IMR-90 (cell line): ENCODE measurements at regions not wholly inside any gene's neighbourhood (a gene's known extent, or its start where the extent isn't known, plus 50 kb on each side); places are given as distances from the start of the nearest gene placed in this dataset.

Source experiments
- ATAC-seq: fragments of 200-7000 bp; cut with Tn5 transposase; 2 replicates; pipeline ENCODE4 v1.9.1; 2020; ENCODE audit warnings: low read depth, mild to moderate bottlenecking, moderate library complexity
- BruUV-seq: library from RNA; stranded (reverse); fragments of 400-500 nt; replicated peaks from 2 replicates; lab custom pipeline; 2021; lab: Mats Ljungman, UMichigan
- CTCF ChIA-PET: fragments of 300-600 bp; formaldehyde crosslinking; extraction: SDS; loops from one replicate; lab custom pipeline; 2021; ENCODE audit warnings: antibody characterized with exemption; lab: Yijun Ruan, JAX
- POLR2A ChIA-PET: fragments of 300-600 bp; sonication (Branson Sonifier 250); formaldehyde crosslinking; loops from one replicate; lab custom pipeline; 2022; ENCODE audit warnings: antibody characterized with exemption; ENCODE audit not compliant: unreplicated experiment; lab: Charles Lee
- DNase-seq: peaks from one replicate; pipeline ENCODE4 v3.0.0; 2013
- H2AFZ ChIP-seq: replicated peaks from 2 replicates; pipeline ENCODE3; 2013; ENCODE audit warnings: low read length, mild to moderate bottlenecking; ENCODE audit not compliant: poor library complexity
- H2AK5ac ChIP-seq: 2 replicates; pipeline ENCODE4 v1.6.1; 2013; ENCODE audit warnings: low read depth, low read length, inconsistent platforms
- H2AK9ac ChIP-seq: replicated peaks from 2 replicates; pipeline ENCODE3; 2013; ENCODE audit warnings: mild to moderate bottlenecking, low read depth, low read length, moderate library complexity; ENCODE audit not compliant: poor library complexity
- H2BK120ac ChIP-seq: 2 replicates; pipeline ENCODE4 v1.6.1; 2013; ENCODE audit warnings: low read depth, low read length, inconsistent platforms
- H2BK15ac ChIP-seq: 3 replicates; pipeline ENCODE4 v1.6.1; 2013; ENCODE audit warnings: low read depth, low read length, inconsistent platforms
- H2BK20ac ChIP-seq: 2 replicates; pipeline ENCODE4 v1.6.1; 2013; ENCODE audit warnings: low read depth, mild to moderate bottlenecking, inconsistent platforms, low read length, moderate library complexity
- H2BK5ac ChIP-seq: 2 replicates; pipeline ENCODE4 v1.6.1; 2013; ENCODE audit warnings: mild to moderate bottlenecking, low read depth, low read length, inconsistent platforms; ENCODE audit not compliant: poor library complexity, severe bottlenecking
- H3K14ac ChIP-seq: replicated peaks from 2 replicates; pipeline ENCODE4 v1.6.1; 2013; ENCODE audit warnings: low read depth, low read length, inconsistent platforms
- H3K18ac ChIP-seq: 2 replicates; pipeline ENCODE4 v1.6.1; 2013; ENCODE audit warnings: low read depth, low read length, control low read depth
- H3K23ac ChIP-seq: 2 replicates; pipeline ENCODE4 v1.6.1; 2013; ENCODE audit warnings: low read depth, low read length, inconsistent platforms
- H3K27ac ChIP-seq: 2 replicates; pipeline ENCODE4 v1.5.1; 2013; ENCODE audit warnings: mild to moderate bottlenecking, control low read depth, low read length; ENCODE audit not compliant: insufficient read depth
- H3K27me3 ChIP-seq: 2 replicates; pipeline ENCODE4 v1.6.1; 2013; ENCODE audit warnings: low read length; ENCODE audit not compliant: control insufficient read depth, insufficient read depth
- H3K36me3 ChIP-seq: 2 replicates; pipeline ENCODE4 v1.6.1; 2013; ENCODE audit warnings: low read length, mixed read lengths; ENCODE audit not compliant: control insufficient read depth, insufficient read depth
- H3K4ac ChIP-seq: 2 replicates; pipeline ENCODE4 v1.6.1; 2013; ENCODE audit warnings: low read depth, low read length, inconsistent platforms
- H3K4me1 ChIP-seq: 2 replicates; pipeline ENCODE4 v1.6.1; 2013; ENCODE audit warnings: low read length, mixed read lengths; ENCODE audit not compliant: control insufficient read depth, insufficient read depth
- H3K4me2 ChIP-seq: 2 replicates; pipeline ENCODE4 v1.6.1; 2013; ENCODE audit warnings: low read depth, mild to moderate bottlenecking, control low read depth, low read length, moderate library complexity
- H3K4me3 ChIP-seq: 2 replicates; pipeline ENCODE4 v1.5.1; 2013; ENCODE audit warnings: low read depth, mild to moderate bottlenecking, control low read depth, low read length, moderate library complexity; ENCODE audit not compliant: insufficient read depth
- H3K56ac ChIP-seq: 2 replicates; pipeline ENCODE4 v1.6.1; 2013; ENCODE audit warnings: low read length, inconsistent platforms; ENCODE audit not compliant: insufficient read depth; ENCODE audit errors: extremely low read depth
- H3K79me1 ChIP-seq, 2 experiments: 2 replicates each; pipeline ENCODE4 v1.6.1; 2013; ENCODE audit warnings: low read length in 2 of 2, inconsistent platforms in 1 of 2, low read depth in 1 of 2
- H3K9ac ChIP-seq: 2 replicates; pipeline ENCODE4 v1.6.1; 2013; ENCODE audit warnings: low read depth, low read length, control low read depth
- H3K9me1 ChIP-seq: 2 replicates; pipeline ENCODE4 v1.6.1; 2013; ENCODE audit warnings: low read length, inconsistent platforms; ENCODE audit not compliant: insufficient read depth
- H3K9me3 ChIP-seq: 2 replicates; pipeline ENCODE4 v1.6.1; 2013; ENCODE audit warnings: low read length; ENCODE audit not compliant: control insufficient read depth, insufficient read depth
- H4K20me1 ChIP-seq: 2 replicates; pipeline ENCODE4 v1.6.1; 2013; ENCODE audit warnings: low read length, inconsistent platforms; ENCODE audit not compliant: insufficient read depth
- H4K5ac ChIP-seq: 2 replicates; pipeline ENCODE4 v1.6.1; 2013; ENCODE audit warnings: mild to moderate bottlenecking, low read depth, low read length, control low read depth
- H4K8ac ChIP-seq, 2 experiments: 2 replicates each; pipeline ENCODE4 v1.6.1; 2013; ENCODE audit warnings: low read depth in 2 of 2, low read length in 2 of 2, control low read depth in 1 of 2, inconsistent platforms in 1 of 2
- H4K91ac ChIP-seq: 2 replicates; pipeline ENCODE4 v1.6.1; 2013; ENCODE audit warnings: low read depth, low read length, inconsistent platforms; ENCODE audit not compliant: insufficient read depth
- CEBPB ChIP-seq: IDR thresholded peaks from 2 replicates; pipeline ENCODE4 v1.6.1; 2012; ENCODE audit warnings: low read depth, low read length, improper control_type of control experiment
- CHD1 ChIP-seq: IDR thresholded peaks from 2 replicates; pipeline ENCODE4 v1.6.1; 2012; ENCODE audit warnings: low read depth, low read length, improper control_type of control experiment
- MAFK ChIP-seq: IDR thresholded peaks from 2 replicates; pipeline ENCODE4 v1.6.1; 2012; ENCODE audit warnings: low read depth, low read length, improper control_type of control experiment
- MAZ ChIP-seq: IDR thresholded peaks from 2 replicates; pipeline ENCODE4 v1.6.1; 2012; ENCODE audit warnings: low read depth, mild to moderate bottlenecking, low read length, improper control_type of control experiment, moderate library complexity, borderline replicate concordance
- MXI1 ChIP-seq: IDR thresholded peaks from 2 replicates; pipeline ENCODE4 v1.6.1; 2012; ENCODE audit warnings: low read depth, mild to moderate bottlenecking, low read length, moderate library complexity, borderline replicate concordance
- NFE2L2 ChIP-seq: fragments of 150-350 bp; IDR thresholded peaks from 2 replicates; pipeline ENCODE4 v1.6.1; 2016; ENCODE audit warnings: low read depth, mild to moderate bottlenecking, low read length
- POLR2A ChIP-seq: IDR thresholded peaks from 2 replicates; pipeline ENCODE4 v1.6.1; 2012; ENCODE audit warnings: mild to moderate bottlenecking, low read depth, low read length
- RAD21 ChIP-seq: IDR thresholded peaks from 2 replicates; pipeline ENCODE4 v1.6.1; 2012; ENCODE audit warnings: low read length, improper control_type of control experiment
- RCOR1 ChIP-seq: IDR thresholded peaks from 2 replicates; pipeline ENCODE4 v1.6.1; 2012; ENCODE audit warnings: mild to moderate bottlenecking, low read length, improper control_type of control experiment; ENCODE audit not compliant: insufficient replicate concordance
- USF2 ChIP-seq: fragments of 150-350 bp; IDR thresholded peaks from 2 replicates; pipeline ENCODE4 v1.6.1; 2017; ENCODE audit warnings: mild to moderate bottlenecking, antibody characterized with exemption, low read length, low read depth
- WGBS, 2 experiments: methylation state at CpG; one replicate each; pipeline versions ENCODE4 v1.1.5 to v1.1.7; 2013; ENCODE audit warnings: missing lambda C conversion rate in 2 of 2; ENCODE audit not compliant: insufficient read length in 1 of 2; ENCODE audit errors: extremely low coverage in 2 of 2; 5-methylcytosine and 5-hydroxymethylcytosine counted together
- dilution Hi-C: fragments of 300-500 bp; cut with HindIII; formaldehyde crosslinking; loops from one replicate; pipeline ENCODE4 v1.14.3; 2018; ENCODE audit warnings: low sequenced_read_pairs; ENCODE audit not compliant: unreplicated experiment
- in situ Hi-C: fragments of 300-500 bp; cut with MboI; formaldehyde crosslinking; loops from 3 replicates; pipeline ENCODE4 v1.14.3; 2019; ENCODE audit warnings: low sequenced_read_pairs, inconsistent platforms, mixed read lengths
- intact Hi-C: fragments of 100-400 bp; cut with micrococcal nuclease; formaldehyde crosslinking; loops from 2 replicates; pipeline ENCODE4 v1.10.0; 2022
- TF ChIP-seq, protein P1 (sequence below): fragments of 150-350 bp; IDR thresholded peaks from 2 replicates; pipeline ENCODE4 v1.6.1; 2016; ENCODE audit warnings: low read depth, mild to moderate bottlenecking, low read length, moderate library complexity, borderline replicate concordance

DNA sequence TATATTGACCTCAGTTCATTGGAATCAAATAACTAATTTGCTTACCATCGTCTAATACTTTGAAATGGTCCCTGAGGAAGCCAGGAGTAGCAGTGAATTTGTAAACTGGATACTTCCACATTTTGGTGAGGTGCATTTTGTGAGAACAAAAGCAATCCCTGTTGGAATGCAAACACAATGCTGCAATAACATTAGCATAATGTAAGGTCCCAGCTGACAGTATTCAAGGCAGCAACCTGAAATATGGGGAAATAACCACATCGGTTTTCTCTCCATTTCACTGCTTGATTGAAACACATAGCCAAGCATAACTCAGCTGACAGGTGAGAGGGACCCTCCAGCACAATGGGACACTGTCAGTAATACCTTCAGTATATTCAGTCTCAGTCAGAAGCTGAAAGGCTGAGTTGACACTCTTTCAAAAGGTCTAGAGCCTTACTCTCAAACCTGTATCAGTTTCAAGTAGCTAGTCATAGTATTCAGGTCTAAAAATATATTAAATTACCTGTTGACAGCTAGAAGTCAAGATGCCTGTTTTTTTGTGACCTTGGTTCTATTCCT lies 1311.9 kb upstream of the NRXN1 start:
- no TSS peak for BruUV-seq
- in situ Hi-C loops = no loop called here
- Histone ChIP-seq H3K36me3 (no peaks in the 10 kb centered on the region), H3K9me3 (no peaks in the 10 kb centered on the region), H3K4ac (peak overlapping the region; percentile 65), H3K56ac (no peak overlapping the region), H3K23ac (no peak overlapping the region), H3K18ac (no peak overlapping the region), H3K9me1 (peaks cover 4% of the 10 kb centered on the region; the same call in 1 of the 2 replicates), H3K14ac (0 out of 2 replicates have a peak overlapping the region, but pooled peaks have one; percentile 67), H3K4me3 (no peak overlapping the region), H2BK120ac (peak overlapping the region; percentile 38; the same call in 1 of the 2 replicates), H4K8ac (no peak overlapping the region), H3K9ac (no peak overlapping the region), H3K79me1 (no peaks in the 10 kb centered on the region), H2BK15ac (peak overlapping the region; percentile 52; the same call in 1 of the 3 replicates), H3K4me1 (peaks cover 2% of the 10 kb centered on the region), H3K4me2 (no peak overlapping the region), H3K27me3 (no peaks in the 10 kb centered on the region), H2BK5ac (no peak overlapping the region), H4K20me1 (no peaks in the 10 kb centered on the region), H2BK20ac (peak overlapping the region; percentile 52), H2AFZ (no peak overlapping the region), H2AK9ac (no peak overlapping the region), H4K91ac (peak overlapping the region; percentile 45), H3K27ac (no peak overlapping the region), H2AK5ac (no peak overlapping the region), H4K5ac (no peak overlapping the region)
- TF ChIP-seq RCOR1 = no peak
- no peak for TF ChIP-seq MXI1
- TF ChIP-seq MAFK = no peak
- no peak for TF ChIP-seq POLR2A
- TF ChIP-seq RAD21 = no peak
- no peak for TF ChIP-seq CHD1
- no peak for TF ChIP-seq USF2
- TF ChIP-seq, protein P1, sequence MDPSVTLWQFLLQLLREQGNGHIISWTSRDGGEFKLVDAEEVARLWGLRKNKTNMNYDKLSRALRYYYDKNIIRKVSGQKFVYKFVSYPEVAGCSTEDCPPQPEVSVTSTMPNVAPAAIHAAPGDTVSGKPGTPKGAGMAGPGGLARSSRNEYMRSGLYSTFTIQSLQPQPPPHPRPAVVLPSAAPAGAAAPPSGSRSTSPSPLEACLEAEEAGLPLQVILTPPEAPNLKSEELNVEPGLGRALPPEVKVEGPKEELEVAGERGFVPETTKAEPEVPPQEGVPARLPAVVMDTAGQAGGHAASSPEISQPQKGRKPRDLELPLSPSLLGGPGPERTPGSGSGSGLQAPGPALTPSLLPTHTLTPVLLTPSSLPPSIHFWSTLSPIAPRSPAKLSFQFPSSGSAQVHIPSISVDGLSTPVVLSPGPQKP = no peak
- TF ChIP-seq CEBPB = no peak
- TF ChIP-seq NFE2L2 = no peak
- TF ChIP-seq MAZ = no peak
- 83% methylated on average over 1 of the region's 2 CpGs; no CpG with 5 or more reads in 1 of the 2 experiments for WGBS, 2 experiments
- intact Hi-C loops = no loop called here
- ATAC-seq (no peak), DNase-seq (no peak)
- ChIA-PET CTCF (no interaction called here), POLR2A (no interaction called here)
- dilution Hi-C loops = no loop called here
